PFSK-1 (cell line): ENCODE measurements at regions not wholly inside any gene's neighbourhood (a gene's known extent, or its start where the extent isn't known, plus 50 kb on each side); places are given as distances from the start of the nearest gene placed in this dataset.

Source experiments
- POLR2AphosphoS5 ChIP-seq: IDR thresholded peaks from 2 replicates; pipeline ENCODE4 v1.6.1; 2012; ENCODE audit warnings: low read depth, mild to moderate bottlenecking, control low read depth, low read length, moderate library complexity
- REST ChIP-seq, 2 experiments: IDR thresholded peaks; 2 replicates each; pipeline versions ENCODE4 v1.6.1 to v1.8.0; 2011 to 2012; ENCODE audit warnings: low read depth in 2 of 2, low read length in 2 of 2, control low read depth in 1 of 2, inconsistent platforms in 1 of 2, mild to moderate bottlenecking in 1 of 2, moderate library complexity in 1 of 2; ENCODE audit not compliant: insufficient read depth in 1 of 2
- SIN3A ChIP-seq: IDR thresholded peaks from 2 replicates; pipeline ENCODE4 v1.6.1; 2012; ENCODE audit warnings: mild to moderate bottlenecking, low read length, moderate library complexity, borderline replicate concordance; ENCODE audit not compliant: insufficient read depth
- TAF1 ChIP-seq: IDR thresholded peaks from 2 replicates; pipeline ENCODE4 v1.6.1; 2012; ENCODE audit warnings: low read length, control low read depth, borderline replicate concordance; ENCODE audit not compliant: insufficient read depth

GRCh38 chr13:64525687-64526086, 2704.4 kb downstream of the PCDH9 start:
- TF ChIP-seq SIN3A = no peak
- no peak for TF ChIP-seq POLR2AphosphoS5
- TF ChIP-seq REST (IDR thresholded peaks at IDR 0.05; ENCODE audit: insufficient read depth in 1 of 2, low read depth in 2 of 2, low read length in 2 of 2) = no peak
- TF ChIP-seq TAF1 = no peak
